NCI-H146 treated with DMSO at 0.1 percent for 48 hours (cell line): ENCODE measurements at regions not wholly inside any gene's neighbourhood (a gene's known extent, or its start where the extent isn't known, plus 50 kb on each side); places are given as distances from the start of the nearest gene placed in this dataset.

Experiments used
- DNase-seq: peaks from one replicate; lab custom pipeline; 2025; ENCODE audit not compliant: unreplicated experiment; lab: John Stamatoyannopoulos, UW

GRCh38 chr18:68034296-68034695, 517.8 kb upstream of the DSEL start:
- DNase-seq: no peak

GRCh38 chr18:68033466-68033865, 516.9 kb upstream of the DSEL start:
- no peak for DNase-seq

- no peak for DNase-seq
These were observed 508.2 kb upstream of the DSEL start for GRCh38 chr18:68024716-68025115.

GRCh38 chr18:68017385-68017784, 500.9 kb upstream of the DSEL start:
- no peak for DNase-seq

- DNase-seq: no peak
These were observed 481.0 kb upstream of the DSEL start for GRCh38 chr18:67997496-67997895.

- no peak for DNase-seq
These were observed 479.2 kb upstream of the DSEL start for GRCh38 chr18:67995769-67996168.

- no peak for DNase-seq
These were observed 463.7 kb upstream of the DSEL start for GRCh38 chr18:67980241-67980640.

GRCh38 chr18:67977067-67977616, 460.6 kb upstream of the DSEL start:
- DNase-seq: no peak

- no peak for DNase-seq
These were observed 457.4 kb upstream of the DSEL start for GRCh38 chr18:67973916-67974315.

GRCh38 chr18:67969458-67969857, 452.9 kb upstream of the DSEL start:
- no peak for DNase-seq

GRCh38 chr18:67966224-67966623, 449.7 kb upstream of the DSEL start:
- DNase-seq: no peak

GRCh38 chr18:67964462-67964861, 447.9 kb upstream of the DSEL start:
- DNase-seq: no peak

GRCh38 chr18:67961701-67962440, 445.4 kb upstream of the DSEL start:
- no peak for DNase-seq

GRCh38 chr18:67957684-67958083, 441.2 kb upstream of the DSEL start:
- DNase-seq: no peak

GRCh38 chr18:67954594-67954993, 438.1 kb upstream of the DSEL start:
- DNase-seq: no peak

- no peak for DNase-seq
These were observed 434.6 kb upstream of the DSEL start for GRCh38 chr18:67951137-67951536.

GRCh38 chr18:67938660-67939059, 422.1 kb upstream of the DSEL start:
- no peak for DNase-seq

GRCh38 chr18:67935638-67936037, 419.1 kb upstream of the DSEL start:
- no peak for DNase-seq

- no peak for DNase-seq
These were observed 416.8 kb upstream of the DSEL start for GRCh38 chr18:67933271-67933670.

- no peak for DNase-seq
These were observed 415.8 kb upstream of the DSEL start for GRCh38 chr18:67932271-67932670.

- DNase-seq: no peak
These were observed 410.7 kb upstream of the DSEL start for GRCh38 chr18:67926929-67927864.

- DNase-seq: no peak
These were observed 408.1 kb upstream of the DSEL start for GRCh38 chr18:67924656-67925055.
